ENCODE measurements at regions not wholly inside any gene's neighbourhood (a gene's known extent, or its start where the extent isn't known, plus 50 kb on each side); places are given as distances from the start of the nearest gene placed in this dataset.
"Not testable (repeated sequence)": the region's sequence is repeated elsewhere in the genome, so short reads cannot be mapped to it uniquely, and the experiment has no call there.

DNA sequence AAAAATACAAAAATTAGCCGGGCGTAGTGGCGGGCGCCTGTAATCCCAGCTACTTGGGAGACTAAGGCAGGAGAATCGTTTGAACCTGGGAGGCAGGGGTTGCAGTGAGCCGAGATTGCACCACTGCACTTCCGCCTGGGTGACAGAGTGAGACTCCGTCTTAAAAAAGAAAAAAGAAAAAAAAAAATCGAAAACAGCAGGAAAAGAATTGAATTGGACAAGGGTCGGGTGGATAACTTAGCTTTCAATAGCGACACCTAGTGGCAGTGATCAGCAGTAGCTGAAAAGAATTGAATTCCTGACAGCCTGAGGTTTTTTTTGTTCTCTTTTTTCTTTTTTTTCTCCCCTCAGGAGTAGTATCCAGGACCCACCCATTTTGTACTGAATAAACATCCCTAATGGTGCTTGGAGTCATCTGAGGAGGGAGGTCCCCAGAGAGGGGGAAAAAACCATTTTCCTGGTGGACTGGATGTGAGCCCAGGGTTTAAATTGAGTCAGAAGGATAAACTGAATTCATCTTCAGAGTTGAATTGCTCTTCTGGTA is 55.1 kb downstream of the CYCS start:
- DNase-seq, result peak; percentile 80 to 87

DNA sequence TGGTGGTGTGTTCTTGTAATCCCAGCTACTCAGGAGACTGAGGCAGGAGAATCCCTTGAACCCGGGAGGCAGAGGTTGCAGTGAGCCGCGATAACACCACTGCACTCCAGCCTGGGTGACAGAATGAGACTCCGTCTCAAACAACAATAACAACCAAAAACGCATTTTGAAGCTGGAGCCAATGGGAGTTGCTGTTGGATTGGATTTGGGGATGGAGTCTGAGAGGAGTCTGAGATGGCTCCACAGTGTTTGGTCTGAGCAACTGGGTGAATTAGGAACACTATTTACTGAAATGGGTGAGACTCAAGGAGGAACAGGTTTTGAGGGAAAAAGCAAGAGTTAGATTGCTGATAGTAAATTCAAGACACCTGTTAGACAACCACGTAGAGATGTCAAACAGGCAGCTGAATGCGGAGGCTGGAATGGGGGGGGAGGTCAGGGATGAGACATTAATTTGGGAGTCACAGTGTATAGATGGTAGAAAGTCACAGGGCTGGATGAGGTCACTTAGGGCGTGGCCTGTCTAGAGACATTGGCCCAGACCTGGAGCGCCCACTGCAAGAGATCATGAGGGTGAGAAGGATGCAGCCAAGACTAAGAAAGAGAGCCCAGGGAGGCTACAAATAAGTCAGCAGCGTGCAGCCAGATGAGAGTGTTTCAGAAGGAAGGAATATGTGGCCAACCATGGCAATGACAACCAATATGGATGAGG is 56.4 kb downstream of the CYCS start:
- no peak for DNase-seq

DNA sequence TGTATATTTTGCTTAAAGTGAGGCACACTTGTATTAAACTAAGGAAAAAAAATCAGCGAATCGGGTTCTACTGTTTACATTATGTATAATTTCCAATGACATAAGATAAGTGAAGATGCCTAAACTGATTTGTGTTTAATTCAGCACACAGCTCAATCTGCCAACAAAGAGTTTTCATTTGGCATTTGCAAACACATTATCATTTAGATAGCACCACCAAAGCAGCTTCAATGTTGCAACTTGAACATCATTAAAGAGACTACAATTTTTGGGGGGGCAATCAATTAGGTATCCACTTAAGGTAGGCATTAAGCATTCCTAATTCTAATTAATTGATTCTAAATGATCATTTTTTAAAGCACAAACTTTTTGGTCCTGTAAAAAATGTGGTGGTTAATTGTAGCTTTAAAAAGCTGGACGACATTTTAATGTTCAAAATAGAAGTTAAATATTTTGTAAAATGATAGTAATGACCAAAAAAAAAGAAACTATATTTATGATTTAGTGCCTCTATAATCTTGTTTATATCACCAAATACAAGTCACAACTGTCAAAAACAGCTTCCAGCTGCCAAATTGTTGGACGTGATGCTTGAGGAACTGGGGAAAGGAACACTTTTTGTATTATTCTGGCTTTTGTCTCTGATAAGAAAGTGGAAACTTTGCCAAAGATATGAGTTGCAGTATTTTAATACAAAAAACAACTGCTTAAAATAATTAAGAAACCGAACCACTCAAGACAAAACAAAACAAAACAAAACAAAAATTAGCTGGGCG is 57.1 kb downstream of the CYCS start:
- no peak for DNase-seq

DNA sequence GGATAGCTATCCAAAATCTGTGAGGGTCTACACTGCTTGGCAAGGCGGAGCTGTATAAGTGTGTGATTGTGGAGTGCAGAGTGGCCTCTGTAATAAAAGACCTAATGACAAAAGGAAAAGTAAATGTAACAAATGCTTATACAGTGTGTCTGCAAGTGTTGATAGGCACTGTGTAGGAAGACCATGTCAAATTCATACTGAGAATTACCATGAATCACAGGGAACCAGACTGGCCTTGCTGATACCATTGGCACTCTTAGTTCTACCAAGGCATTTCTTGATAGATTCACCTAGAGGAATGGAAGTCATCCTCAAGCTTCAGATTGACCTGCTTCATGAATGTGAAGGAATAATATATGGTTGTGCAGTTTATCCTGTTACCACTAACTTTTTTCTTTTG is 58.8 kb downstream of the CYCS start:
- DNase-seq, result no peak

DNA sequence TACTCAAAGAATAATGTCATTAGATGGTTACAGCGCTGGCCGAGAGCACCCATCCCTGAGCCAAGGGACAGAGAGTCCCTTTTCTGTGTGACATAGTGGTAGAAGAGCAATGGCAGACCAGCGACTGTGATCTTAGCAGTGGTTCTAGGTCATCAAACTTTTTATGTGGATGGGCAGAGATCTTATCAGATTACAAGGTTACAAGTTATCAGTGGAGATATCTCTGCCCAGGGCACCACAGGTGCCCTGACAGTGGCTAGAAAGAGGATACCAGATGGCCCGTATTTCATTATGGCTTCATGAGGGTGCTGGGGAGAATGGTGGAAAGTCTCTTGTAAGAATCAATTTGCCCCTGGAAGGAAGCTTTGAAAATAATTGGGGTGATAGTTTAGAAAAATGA is 62.7 kb downstream of the CYCS start:
- DNase-seq, result no peak

DNA sequence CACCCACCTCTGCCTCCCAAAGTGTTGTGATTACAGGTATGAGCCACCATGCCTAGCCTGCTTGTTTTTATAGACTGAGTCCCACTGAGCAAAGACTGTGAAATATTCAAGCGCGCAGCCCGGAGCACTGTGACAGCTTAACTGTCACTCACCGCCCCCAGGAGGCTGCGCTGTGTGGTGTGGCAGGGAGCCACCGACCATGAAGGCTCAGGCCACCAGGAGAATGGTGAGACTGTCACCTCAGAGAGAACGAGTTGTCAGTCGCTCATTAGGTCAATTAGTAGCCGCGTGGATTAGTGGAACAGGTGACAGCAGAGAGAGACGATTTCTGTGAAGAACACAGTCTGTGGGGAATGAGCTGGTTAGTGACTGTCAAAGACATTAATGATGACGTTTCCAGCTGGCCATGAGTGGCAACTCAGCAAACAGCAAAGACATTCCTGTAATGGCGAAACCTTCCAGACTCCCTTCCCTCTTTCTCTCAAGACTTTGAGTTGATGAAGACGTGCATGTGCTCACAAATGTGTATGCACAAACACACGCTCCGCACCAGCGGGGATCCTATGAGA is 64.5 kb downstream of the CYCS start:
- DNase-seq, result no peak

DNA sequence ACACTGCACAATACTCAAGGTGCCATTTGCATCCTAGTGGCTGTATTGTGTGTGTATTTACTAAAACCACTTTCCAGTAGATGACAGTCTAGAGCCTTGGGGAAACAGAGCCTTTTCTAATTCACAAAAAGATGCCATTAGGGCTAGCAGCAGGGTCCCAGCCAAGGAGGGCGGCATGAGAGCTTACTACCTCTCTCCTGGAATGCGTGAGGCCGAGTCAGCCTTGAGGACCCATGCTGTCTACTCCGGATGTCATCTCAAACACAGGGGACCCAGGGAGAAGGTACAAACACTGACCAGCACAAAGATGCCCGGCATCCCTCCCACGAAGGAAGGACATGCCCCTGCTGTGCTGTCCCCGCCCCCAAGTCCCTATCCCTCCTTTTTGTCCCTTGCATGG is 65.5 kb downstream of the CYCS start:
- DNase-seq, result no peak

DNA sequence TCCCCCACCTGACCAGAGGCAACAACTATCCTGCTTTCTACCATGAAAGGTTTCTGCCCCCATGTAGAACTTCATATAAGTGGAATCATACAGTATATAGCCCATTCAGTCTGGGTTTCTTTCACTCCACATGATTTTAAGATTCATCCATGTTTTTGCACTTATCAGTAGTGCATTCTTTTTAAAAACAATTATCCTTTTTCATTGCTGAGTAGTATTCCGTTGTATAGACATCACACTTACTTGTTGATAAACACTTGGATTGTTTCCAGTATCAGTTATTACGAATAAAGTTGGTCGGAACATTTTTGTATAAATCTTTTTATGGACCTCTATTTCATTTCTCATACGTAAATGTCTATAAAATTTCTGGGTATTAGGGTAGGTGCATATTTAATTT is 68.7 kb downstream of the CYCS start:
- DNase-seq, result no peak

DNA sequence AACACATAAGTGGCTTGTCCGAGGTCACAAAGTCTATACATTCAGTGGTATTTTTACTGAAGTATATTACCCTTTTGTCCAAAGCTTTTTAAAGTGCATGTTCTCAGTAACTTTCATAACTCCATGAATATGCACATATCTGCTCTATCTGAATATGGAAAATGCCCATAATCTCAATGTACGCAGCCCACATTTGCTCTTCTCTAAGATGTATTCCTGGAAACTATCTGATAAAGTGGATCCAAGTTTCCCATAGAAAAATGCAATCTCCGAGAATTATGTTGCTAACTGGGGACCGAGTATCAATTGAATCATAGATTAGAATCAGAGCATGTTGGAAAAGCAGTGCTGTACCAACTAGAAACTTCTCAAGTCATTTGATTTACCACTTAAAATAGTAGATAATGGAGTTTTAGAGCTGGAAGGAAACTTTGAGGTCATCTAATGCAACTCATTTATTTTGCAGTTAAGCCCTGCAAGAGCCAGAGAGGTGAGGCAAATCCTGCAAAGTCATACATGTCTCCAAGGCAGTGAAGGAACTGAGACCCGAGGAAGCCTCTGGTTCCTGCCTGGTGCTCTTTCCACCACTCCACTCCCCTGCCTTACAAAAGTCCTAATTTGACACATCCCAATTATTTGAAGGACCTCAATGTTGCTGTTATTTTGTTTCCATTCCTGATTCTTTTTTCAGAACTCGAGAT is 69.4 kb downstream of the CYCS start:
- DNase-seq, result no peak

DNA sequence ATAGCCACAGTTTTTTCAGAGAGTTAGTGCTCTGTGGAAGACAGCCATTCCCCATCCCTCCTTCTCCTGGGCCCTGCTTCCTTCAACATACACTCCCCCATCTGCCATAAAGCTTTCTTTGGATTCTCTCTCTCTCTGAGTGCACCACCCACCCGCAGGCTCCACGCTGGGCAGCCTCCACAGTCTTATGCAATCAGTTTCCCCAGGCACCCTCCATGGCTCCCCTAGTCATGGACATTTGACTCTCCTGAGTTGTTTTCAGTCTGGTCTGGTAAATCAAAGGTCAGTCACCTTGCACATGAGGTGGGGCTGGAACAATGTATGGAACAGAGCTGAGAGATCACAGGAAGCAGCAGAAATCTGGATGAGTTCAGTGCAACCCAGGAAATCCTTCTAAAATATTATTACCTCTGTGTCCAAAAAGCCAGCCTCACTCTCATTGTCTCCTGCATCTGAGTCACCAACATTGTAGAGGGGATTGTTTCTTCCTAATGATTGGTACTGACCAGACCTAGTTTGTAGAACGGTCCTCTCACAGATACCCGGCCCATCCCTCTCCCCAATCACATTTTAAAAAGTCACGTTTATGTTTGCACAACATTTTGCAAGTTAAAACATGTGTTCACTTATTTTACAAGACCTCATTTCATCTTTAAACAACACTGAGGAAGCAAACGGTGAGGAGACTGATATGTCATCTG is 70.1 kb downstream of the CYCS start:
- DNase-seq, result no peak

DNA sequence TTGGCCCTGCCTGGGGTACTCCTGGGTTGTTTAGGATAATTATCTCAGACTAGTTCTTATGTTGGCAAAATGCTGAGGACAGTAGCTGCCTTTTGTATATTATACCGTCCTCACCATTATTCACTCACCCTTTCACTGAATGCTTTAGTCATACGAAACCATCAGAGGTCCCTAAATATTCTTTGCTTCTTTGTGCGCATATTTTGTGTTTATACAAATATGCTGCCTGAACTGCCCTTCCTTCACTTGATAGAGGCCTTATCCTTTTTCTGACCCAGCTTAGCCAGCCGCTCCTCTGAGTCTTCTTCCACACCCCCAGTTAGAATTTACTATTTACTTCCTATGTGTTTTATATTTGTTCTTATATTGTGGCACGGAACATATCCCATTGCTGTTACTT is 70.2 kb upstream of the OSBPL3 start:
- DNase-seq, result no peak

DNA sequence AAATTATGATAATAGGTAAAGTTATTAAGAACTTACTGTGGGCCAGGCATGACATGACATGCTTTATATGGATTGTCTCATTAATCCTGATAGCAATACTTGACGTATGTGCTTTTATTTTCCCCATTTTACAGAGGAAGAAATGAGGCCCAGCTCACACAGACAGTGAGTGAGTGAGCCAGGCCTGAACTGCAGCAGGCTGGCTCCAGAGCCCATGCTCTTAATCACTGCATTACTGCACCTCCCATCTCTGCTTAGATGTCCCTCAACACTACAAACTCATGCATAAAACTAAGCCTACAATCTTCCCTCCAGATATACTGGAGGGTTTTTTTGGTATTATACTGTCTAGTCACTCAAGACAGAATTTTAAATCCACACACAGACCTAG is 68.5 kb upstream of the OSBPL3 start:
- no peak for DNase-seq

DNA sequence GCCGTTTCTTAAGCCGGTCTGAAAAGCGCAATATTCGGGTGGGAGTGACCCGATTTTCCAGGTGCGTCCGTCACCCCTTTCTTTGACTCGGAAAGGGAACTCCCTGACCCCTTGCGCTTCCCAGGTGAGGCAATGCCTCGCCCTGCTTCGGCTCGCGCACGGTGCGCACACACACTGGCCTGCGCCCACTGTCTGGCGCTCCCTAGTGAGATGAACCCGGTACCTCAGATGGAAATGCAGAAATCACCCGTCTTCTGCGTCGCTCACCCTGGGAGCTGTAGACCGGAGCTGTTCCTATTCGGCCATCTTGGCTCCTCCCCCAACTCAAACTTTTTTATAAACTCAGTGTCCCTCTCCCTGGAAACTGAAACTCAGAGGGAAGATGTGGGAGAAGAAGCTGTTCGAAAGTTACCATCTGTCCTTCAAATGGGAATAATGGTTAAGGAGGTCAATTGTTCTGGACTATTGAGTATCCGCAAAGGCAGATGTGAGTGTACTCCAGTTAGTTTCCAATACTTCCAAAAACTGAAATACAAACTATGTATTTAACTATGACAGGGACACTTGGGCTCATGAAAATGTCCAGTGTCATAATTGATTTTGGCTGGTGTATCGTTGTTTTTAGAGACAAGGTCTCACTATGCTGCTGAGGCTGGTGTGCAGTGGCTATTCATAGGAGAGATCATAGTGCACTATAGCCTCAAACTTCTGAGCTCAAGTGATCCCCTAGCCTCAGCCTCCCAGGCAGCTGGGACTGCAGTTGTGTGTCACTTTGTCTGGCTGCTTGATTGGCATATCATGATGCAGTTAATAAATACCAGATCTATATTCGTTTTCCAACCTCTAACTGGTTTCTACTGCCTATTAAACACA is 67.8 kb upstream of the OSBPL3 start:
- not testable (repeated sequence) for DNase-seq

DNA sequence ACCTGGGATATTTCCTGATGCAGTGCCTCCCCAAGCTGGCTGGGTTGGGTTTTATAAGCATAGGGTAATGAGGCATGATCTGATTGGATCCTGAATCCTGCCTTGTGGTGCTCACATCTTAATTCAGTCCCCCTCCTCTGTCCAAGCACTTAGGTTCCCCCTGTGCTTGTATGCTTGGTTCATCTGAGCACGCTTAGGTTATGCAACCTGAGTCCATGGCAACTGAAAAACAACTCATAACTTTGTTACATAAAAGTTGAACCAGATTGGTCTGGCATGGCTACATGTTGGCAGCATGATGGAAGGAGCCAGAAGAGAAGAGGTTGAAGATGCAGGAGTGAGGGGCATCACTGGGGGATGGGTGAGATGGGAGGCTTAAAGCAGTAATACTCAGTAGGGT is 57.3 kb upstream of the OSBPL3 start:
- DNase-seq, result no peak

DNA sequence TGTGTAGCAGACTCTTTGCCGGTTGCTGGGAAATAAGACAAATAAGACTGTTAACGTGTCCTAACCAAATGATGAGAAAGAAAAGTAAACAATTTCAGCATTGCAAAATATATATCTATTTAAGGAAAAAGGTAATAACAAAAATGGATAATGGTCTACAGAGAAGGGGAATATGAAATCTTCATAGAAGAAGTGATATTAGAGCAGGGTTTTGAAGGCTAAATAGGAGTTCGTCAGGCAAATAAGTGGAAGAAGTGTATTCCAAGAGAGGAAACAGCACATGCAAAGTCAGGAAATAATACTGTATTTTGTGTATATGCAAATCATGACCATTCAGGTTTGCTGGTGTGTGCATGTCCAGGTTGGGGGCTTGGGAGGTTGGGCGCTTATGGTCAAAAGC is 55.3 kb upstream of the OSBPL3 start:
- DNase-seq, result no peak

DNA sequence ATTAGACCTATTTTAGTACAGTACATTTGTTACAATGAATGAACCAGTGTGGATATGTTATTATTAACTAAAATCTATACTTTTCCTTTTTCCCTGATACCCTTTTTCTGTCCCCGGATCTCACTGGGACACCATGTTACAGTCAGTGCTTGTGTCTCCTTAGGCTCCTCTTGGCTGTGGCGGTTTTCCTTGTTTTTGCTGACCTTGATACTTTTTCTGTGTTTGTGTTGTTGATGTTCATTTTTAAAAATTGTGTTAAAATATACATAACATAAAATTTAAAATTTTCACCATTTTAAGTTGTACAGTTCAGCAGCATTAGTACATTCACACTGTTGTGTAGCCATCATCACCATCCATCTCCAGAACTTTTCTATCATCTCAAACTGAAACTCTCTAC is 54.2 kb upstream of the OSBPL3 start:
- DNase-seq, result no peak

DNA sequence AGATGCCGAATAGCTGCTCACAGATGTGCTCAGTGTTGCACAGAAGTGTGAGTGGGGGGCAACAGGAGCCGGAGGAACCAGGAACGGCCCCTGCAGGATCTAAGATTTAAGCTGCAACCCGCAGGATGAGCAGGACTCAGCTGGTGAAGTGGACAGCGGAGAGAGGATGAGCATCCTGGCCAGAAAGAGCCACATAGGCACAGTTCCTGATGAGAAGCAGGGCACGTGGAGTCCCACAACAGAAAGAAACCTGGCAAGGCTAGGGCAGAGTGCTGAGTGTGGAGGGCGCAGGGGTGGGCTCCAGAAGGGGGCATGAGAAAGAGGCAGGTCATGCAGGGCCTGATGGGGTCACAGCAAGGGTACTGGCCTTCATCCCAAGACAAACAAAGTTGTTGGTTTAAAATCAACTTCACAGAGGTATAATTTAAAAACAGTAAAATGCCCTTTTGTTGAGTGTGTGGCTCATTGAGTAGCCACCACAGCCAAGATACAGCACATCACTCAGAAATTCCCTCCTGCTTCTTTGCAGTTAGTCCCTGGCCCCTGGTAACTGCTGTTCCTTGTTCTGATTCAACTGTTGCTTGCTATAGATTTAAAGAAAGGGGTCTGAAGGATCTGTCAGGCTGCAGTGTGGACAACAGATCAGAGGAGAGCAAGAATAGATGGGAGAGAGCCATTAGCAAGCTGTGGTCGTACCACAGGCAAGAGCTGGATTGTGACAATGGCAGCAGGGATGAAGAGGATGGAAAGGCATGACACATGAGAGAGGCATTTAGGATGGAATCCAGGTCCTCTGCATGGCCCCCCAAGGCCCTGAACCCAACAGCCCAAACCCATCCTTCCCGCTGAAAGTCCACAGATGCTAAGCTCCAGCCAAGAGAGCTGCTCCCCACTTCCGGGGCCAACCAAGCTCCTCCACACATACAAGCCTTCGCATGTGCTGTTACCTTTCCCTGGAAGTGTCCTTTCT is 53.1 kb upstream of the OSBPL3 start:
- DNase-seq, result no peak

DNA sequence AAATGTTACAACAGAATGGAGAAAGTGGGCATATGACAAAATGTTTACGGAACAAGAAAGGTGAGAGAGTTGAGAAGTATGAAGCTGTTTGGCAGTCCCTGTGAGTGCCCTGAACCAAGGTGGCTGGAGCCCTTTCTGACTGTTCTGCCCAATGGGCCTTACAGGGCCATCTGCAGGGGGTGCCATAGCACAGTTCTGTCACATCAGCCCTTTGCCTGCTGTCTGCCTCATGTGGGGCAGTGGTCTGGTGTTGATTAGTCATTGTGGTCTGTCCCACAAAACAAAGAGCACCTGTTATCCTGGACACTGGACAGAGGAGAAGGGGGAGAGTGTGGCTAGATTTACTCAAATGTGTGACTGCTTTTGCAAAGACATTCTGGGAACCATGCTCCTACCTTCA is 51.5 kb upstream of the OSBPL3 start:
- DNase-seq, result no peak

DNA sequence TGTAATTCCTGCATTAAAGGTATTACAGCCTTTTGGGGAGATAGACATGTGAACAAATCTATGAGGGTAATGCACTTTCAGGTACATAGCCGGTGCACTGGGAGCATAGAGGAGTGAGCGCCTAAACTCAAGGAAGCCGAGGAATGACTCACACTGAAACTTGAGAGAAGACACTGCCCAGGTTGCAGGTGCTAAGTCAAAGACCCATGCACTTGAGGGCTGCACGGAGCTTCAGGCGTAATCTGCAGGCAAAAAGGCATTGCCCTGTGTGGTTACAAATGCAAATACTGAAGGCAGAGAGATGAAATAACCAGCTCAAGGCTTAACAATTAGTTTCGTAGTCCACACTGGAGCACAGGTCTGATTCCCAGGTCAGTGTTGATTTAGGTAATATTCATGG is 51.0 kb upstream of the OSBPL3 start:
- no peak for DNase-seq
